ENCODE measurements at regions not wholly inside any gene's neighbourhood (a gene's known extent, or its start where the extent isn't known, plus 50 kb on each side); places are given as distances from the start of the nearest gene placed in this dataset.

GRCh38 chr11:95494167-95494566, 263.2 kb upstream of the SESN3 start:
- H3K36me3 Mint-ChIP-seq, result no peaks in the 10 kb centered on the region
- WGBS (ENCODE audit: insufficient coverage), result 96% methylated on average over 4 of the region's 4 CpGs
- ATAC-seq (no peak), DNase-seq (no peak)
- intact Hi-C loops (cut with micrococcal nuclease), result no loop called here
- H3K36me3 ChIP-seq (ENCODE audit: control insufficient read depth, insufficient read depth, low read length), result no peaks in the 10 kb centered on the region
- H3K4me3 Mint-ChIP-seq, result no peak overlapping the region
- H3K4me1 ChIP-seq (ENCODE audit: control insufficient read depth, insufficient read depth, low read length), result no peaks in the 10 kb centered on the region
- H3K4me1 Mint-ChIP-seq, result no peaks in the 10 kb centered on the region
- H3K4me3 ChIP-seq (ENCODE audit: low read length), result no peak overlapping the region
- TF ChIP-seq CTCF (IDR thresholded peaks at IDR 0.05), result no peak
- no peaks in the 10 kb centered on the region for H3K9me3 ChIP-seq (ENCODE audit: control insufficient read depth, insufficient read depth, low read length)
- H3K27me3 Mint-ChIP-seq (ENCODE audit: low read depth in 2 of 2), result peaks cover 0 to 11% of the 10 kb centered on the region in 2 donors
- no peaks in the 10 kb centered on the region for H3K27me3 ChIP-seq (ENCODE audit: control insufficient read depth, insufficient read depth, low read length)
- peaks cover 0 to 3% of the 10 kb centered on the region in 2 donors for H3K9me3 Mint-ChIP-seq
- no peak overlapping the region for H3K27ac ChIP-seq (ENCODE audit: low read length)
- H3K27ac Mint-ChIP-seq, result no peak overlapping the region

GRCh38 chr11:95490625-95491024, 259.6 kb upstream of the SESN3 start:
- Histone ChIP-seq H3K4me3 (ENCODE audit: low read length) (no peak overlapping the region), H3K27ac (ENCODE audit: low read length) (no peak overlapping the region), H3K4me1 (ENCODE audit: control insufficient read depth, insufficient read depth, low read length) (no peaks in the 10 kb centered on the region), H3K27me3 (ENCODE audit: control insufficient read depth, insufficient read depth, low read length) (no peaks in the 10 kb centered on the region), H3K9me3 (ENCODE audit: control insufficient read depth, insufficient read depth, low read length) (no peaks in the 10 kb centered on the region), H3K36me3 (ENCODE audit: control insufficient read depth, insufficient read depth, low read length) (no peaks in the 10 kb centered on the region)
- DNase-seq (no peak), ATAC-seq (no peak)
- H3K27ac Mint-ChIP-seq, result no peak overlapping the region
- WGBS (ENCODE audit: insufficient coverage), result 80% methylated on average over 1 of the region's 1 CpG
- no peaks in the 10 kb centered on the region for H3K36me3 Mint-ChIP-seq
- H3K4me1 Mint-ChIP-seq, result no peaks in the 10 kb centered on the region
- H3K9me3 Mint-ChIP-seq, result peaks cover 0 to 3% of the 10 kb centered on the region in 2 donors
- intact Hi-C loops (cut with micrococcal nuclease), result no loop called here
- TF ChIP-seq CTCF (IDR thresholded peaks at IDR 0.05), result no peak
- H3K27me3 Mint-ChIP-seq (ENCODE audit: low read depth in 2 of 2), result peaks cover 7 to 8% of the 10 kb centered on the region in 2 donors
- no peak overlapping the region for H3K4me3 Mint-ChIP-seq

DNA sequence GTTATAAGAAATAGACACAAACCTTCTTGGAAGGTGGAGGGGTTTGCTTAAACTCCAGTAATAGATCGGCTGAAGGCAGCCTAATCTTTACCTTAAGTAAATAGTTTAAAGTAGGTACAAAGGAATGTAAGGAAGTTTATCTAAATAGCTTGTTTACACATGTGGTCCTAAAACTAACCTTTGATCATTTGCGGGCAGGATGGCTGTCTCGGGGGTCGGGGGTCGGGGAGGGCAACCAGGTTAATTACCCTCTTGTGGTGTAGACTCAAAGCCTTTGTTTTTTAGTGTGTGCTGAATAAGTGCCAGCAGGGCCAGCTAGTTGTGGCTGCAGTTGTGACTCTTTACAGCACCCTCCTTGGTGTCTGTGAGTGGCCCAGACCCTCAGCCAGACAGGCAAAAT, 256.9 kb upstream of the SESN3 start:
- ATAC-seq, result no peak
- 79% methylated on average over 5 of the region's 5 CpGs for whole genome bisulfite sequencing (ENCODE audit: insufficient coverage)
- Mint-ChIP-seq H3K4me1 (no peaks in the 10 kb centered on the region), H3K27ac (no peak overlapping the region), H3K4me3 (no peak overlapping the region), H3K27me3 (ENCODE audit: low read depth in 2 of 2) (peaks cover 3 to 7% of the 10 kb centered on the region in 2 donors), H3K9me3 (no peaks in the 10 kb centered on the region), H3K36me3 (no peaks in the 10 kb centered on the region)
- no peaks in the 10 kb centered on the region for H3K27me3 ChIP-seq (ENCODE audit: control insufficient read depth, insufficient read depth, low read length)
- no peak overlapping the region for H3K4me3 ChIP-seq (ENCODE audit: low read length)
- no peaks in the 10 kb centered on the region for H3K4me1 ChIP-seq (ENCODE audit: control insufficient read depth, insufficient read depth, low read length)
- intact Hi-C loops (cut with micrococcal nuclease), result no loop called here
- no peaks in the 10 kb centered on the region for H3K9me3 ChIP-seq (ENCODE audit: control insufficient read depth, insufficient read depth, low read length)
- no peak for DNase-seq
- H3K27ac ChIP-seq (ENCODE audit: low read length), result no peak overlapping the region
- no peaks in the 10 kb centered on the region for H3K36me3 ChIP-seq (ENCODE audit: control insufficient read depth, insufficient read depth, low read length)
- TF ChIP-seq CTCF (IDR thresholded peaks at IDR 0.05), result no peak

GRCh38 chr11:95487391-95487790, 256.4 kb upstream of the SESN3 start:
- H3K4me1 ChIP-seq (ENCODE audit: control insufficient read depth, insufficient read depth, low read length), result no peaks in the 10 kb centered on the region
- 96% methylated on average over 2 of the region's 2 CpGs for WGBS (ENCODE audit: insufficient coverage)
- H3K9me3 Mint-ChIP-seq, result no peaks in the 10 kb centered on the region
- H3K4me3 Mint-ChIP-seq, result no peak overlapping the region
- H3K4me1 Mint-ChIP-seq, result no peaks in the 10 kb centered on the region
- intact Hi-C loops (cut with micrococcal nuclease), result no loop called here
- DNase-seq, result no peak
- no peaks in the 10 kb centered on the region for H3K27me3 ChIP-seq (ENCODE audit: control insufficient read depth, insufficient read depth, low read length)
- no peaks in the 10 kb centered on the region for H3K36me3 Mint-ChIP-seq
- no peaks in the 10 kb centered on the region for H3K36me3 ChIP-seq (ENCODE audit: control insufficient read depth, insufficient read depth, low read length)
- no peak for ATAC-seq
- TF ChIP-seq CTCF (IDR thresholded peaks at IDR 0.05), result no peak
- no peaks in the 10 kb centered on the region for H3K9me3 ChIP-seq (ENCODE audit: control insufficient read depth, insufficient read depth, low read length)
- no peak overlapping the region for H3K4me3 ChIP-seq (ENCODE audit: low read length)
- peaks cover 0 to 7% of the 10 kb centered on the region in 2 donors for H3K27me3 Mint-ChIP-seq (ENCODE audit: low read depth in 2 of 2)
- H3K27ac Mint-ChIP-seq, result no peak overlapping the region
- no peak overlapping the region for H3K27ac ChIP-seq (ENCODE audit: low read length)
